Caco-2 (cell line): ENCODE measurements at regions not wholly inside any gene's neighbourhood (a gene's known extent, or its start where the extent isn't known, plus 50 kb on each side); places are given as distances from the start of the nearest gene placed in this dataset.

Experiments used
- BruUV-seq: library from RNA; stranded (reverse); fragments of 400-500 nt; replicated peaks from 2 replicates; lab custom pipeline; 2021; lab: Mats Ljungman, UMichigan
- CTCF ChIA-PET: fragments of 300-600 bp; sonication (Branson Sonifier 250); formaldehyde crosslinking; loops from one replicate; lab custom pipeline; 2022; ENCODE audit warnings: antibody characterized with exemption; lab: Charles Lee
- POLR2A ChIA-PET: fragments of 300-600 bp; sonication (Branson Sonifier 250); formaldehyde crosslinking; loops from one replicate; lab custom pipeline; 2022; ENCODE audit warnings: antibody characterized with exemption; lab: Charles Lee
- DNase-seq, 2 experiments: peaks; one replicate each; pipeline versions ENCODE4 v3.0.0 to v3.0.0-alpha.2; 2020 to 2022
- H3K27me3 ChIP-seq: replicated peaks from 2 replicates; pipeline ENCODE4 v1.6.0; 2011; ENCODE audit warnings: low read length; ENCODE audit not compliant: control insufficient read depth, insufficient read depth
- H3K36me3 ChIP-seq: 2 replicates; pipeline ENCODE4 v1.5.1; 2011; ENCODE audit warnings: low read length; ENCODE audit not compliant: control insufficient read depth, insufficient read depth
- H3K4me1 ChIP-seq: fragments of 250-450 bp; sonication (Bioruptor Pico); 2 replicates; pipeline ENCODE4 v1.5.1; 2020; ENCODE audit warnings: mild to moderate bottlenecking
- H3K4me3 ChIP-seq: 2 replicates; pipeline ENCODE4 v1.5.1; 2011; ENCODE audit warnings: low read depth, mild to moderate bottlenecking, control low read depth, low read length
- H3K9me3 ChIP-seq: fragments of 250-450 bp; sonication (Bioruptor Pico); 2 replicates; pipeline ENCODE4 v1.5.1; 2020; ENCODE audit warnings: mild to moderate bottlenecking, moderate library complexity
- H3K27ac Mint-ChIP-seq: one replicate; pipeline ENCODE4 v1.8.0; 2022; ENCODE audit warnings: mixed read lengths; ENCODE audit not compliant: unreplicated experiment
- H3K27me3 Mint-ChIP-seq: one replicate; pipeline ENCODE4 v1.8.0; 2022; ENCODE audit warnings: mixed read lengths; ENCODE audit not compliant: insufficient read depth, unreplicated experiment
- H3K36me3 Mint-ChIP-seq: one replicate; pipeline ENCODE4 v1.8.0; 2022; ENCODE audit warnings: mild to moderate bottlenecking, mixed read lengths; ENCODE audit not compliant: insufficient read depth, unreplicated experiment
- H3K4me1 Mint-ChIP-seq: one replicate; pipeline ENCODE4 v1.8.0; 2022; ENCODE audit warnings: low read depth, mixed read lengths; ENCODE audit not compliant: unreplicated experiment
- H3K4me3 Mint-ChIP-seq: one replicate; pipeline ENCODE4 v1.8.0; 2022; ENCODE audit warnings: mild to moderate bottlenecking, moderate library complexity, mixed read lengths; ENCODE audit not compliant: unreplicated experiment
- H3K9me3 Mint-ChIP-seq: one replicate; pipeline ENCODE4 v1.8.0; 2022; ENCODE audit warnings: mixed read lengths; ENCODE audit not compliant: unreplicated experiment
- CTCF ChIP-seq, 2 experiments: fragments of 200-600 bp in 1 of 2; IDR thresholded peaks; 1 replicate in 1 of 2; 2 replicates in 1 of 2; pipeline versions ENCODE4 v1.5.1 to v1.8.0; 2011 to 2022; ENCODE audit warnings: antibody characterized with exemption in 1 of 2, control low read depth in 1 of 2, inconsistent platforms in 1 of 2, low read depth in 1 of 2, low read length in 1 of 2, mild to moderate bottlenecking in 1 of 2, moderate library complexity in 1 of 2; ENCODE audit not compliant: insufficient read depth in 1 of 2, severe bottlenecking in 1 of 2, unreplicated experiment in 1 of 2
- intact Hi-C: fragments of 100-400 bp; cut with micrococcal nuclease; formaldehyde crosslinking; loops from one replicate; pipeline ENCODE4 v1.10.0; 2022; ENCODE audit not compliant: unreplicated experiment

- H3K27me3 Mint-ChIP-seq: peaks cover 4% of the 10 kb centered on the region
- H3K4me3 Mint-ChIP-seq: no peak overlapping the region
- POLR2A ChIA-PET: no interaction called here
- Histone ChIP-seq H3K36me3 (no peaks in the 10 kb centered on the region), H3K27me3 (no peaks in the 10 kb centered on the region), H3K9me3 (no peaks in the 10 kb centered on the region), H3K4me1 (no peaks in the 10 kb centered on the region), H3K4me3 (no peak overlapping the region)
- no peak for TF ChIP-seq CTCF (IDR thresholded peaks at IDR 0.05; ENCODE audit: insufficient read depth in 1 of 2, low read depth in 1 of 2, low read length in 1 of 2, severe bottlenecking in 1 of 2, unreplicated experiment in 1 of 2)
- no peaks in the 10 kb centered on the region for H3K9me3 Mint-ChIP-seq
- no peak overlapping the region for H3K27ac Mint-ChIP-seq
- intact Hi-C loops: no loop called here
- DNase-seq: no peak
- no peaks in the 10 kb centered on the region for H3K36me3 Mint-ChIP-seq
- no peaks in the 10 kb centered on the region for H3K4me1 Mint-ChIP-seq
- no TSS peak for BruUV-seq
- CTCF ChIA-PET: no interaction called here
Measured at GRCh38 chr12:127687181-127687580, 579.8 kb upstream of the TMEM132C start.

GRCh38 chr12:127688906-127689428 lies 578.0 kb upstream of the TMEM132C start:
- DNase-seq: no peak
- Histone ChIP-seq H3K4me1 (no peaks in the 10 kb centered on the region), H3K27me3 (no peaks in the 10 kb centered on the region), H3K9me3 (no peaks in the 10 kb centered on the region), H3K4me3 (no peak overlapping the region), H3K36me3 (no peaks in the 10 kb centered on the region)
- H3K27me3 Mint-ChIP-seq: peaks cover 3% of the 10 kb centered on the region
- ChIA-PET POLR2A (no interaction called here), CTCF (no interaction called here)
- no peak for TF ChIP-seq CTCF (IDR thresholded peaks at IDR 0.05; ENCODE audit: insufficient read depth in 1 of 2, low read depth in 1 of 2, low read length in 1 of 2, severe bottlenecking in 1 of 2, unreplicated experiment in 1 of 2)
- H3K27ac Mint-ChIP-seq: no peak overlapping the region
- no peak overlapping the region for H3K4me3 Mint-ChIP-seq
- intact Hi-C loops: no loop called here
- no peaks in the 10 kb centered on the region for H3K36me3 Mint-ChIP-seq
- no peaks in the 10 kb centered on the region for H3K4me1 Mint-ChIP-seq
- no TSS peak for BruUV-seq
- H3K9me3 Mint-ChIP-seq: no peaks in the 10 kb centered on the region

GRCh38 chr12:127690161-127690560 lies 576.8 kb upstream of the TMEM132C start:
- H3K36me3 ChIP-seq: no peaks in the 10 kb centered on the region
- no peak for DNase-seq
- Mint-ChIP-seq H3K27ac (no peak overlapping the region), H3K4me1 (no peaks in the 10 kb centered on the region), H3K9me3 (no peaks in the 10 kb centered on the region), H3K27me3 (peaks cover 3% of the 10 kb centered on the region), H3K4me3 (no peak overlapping the region), H3K36me3 (no peaks in the 10 kb centered on the region)
- ChIA-PET POLR2A (no interaction called here), CTCF (no interaction called here)
- H3K4me1 ChIP-seq: no peaks in the 10 kb centered on the region
- no peaks in the 10 kb centered on the region for H3K27me3 ChIP-seq
- no peak overlapping the region for H3K4me3 ChIP-seq
- BruUV-seq: no TSS peak
- no peaks in the 10 kb centered on the region for H3K9me3 ChIP-seq
- intact Hi-C loops: no loop called here
- TF ChIP-seq CTCF (IDR thresholded peaks at IDR 0.05; ENCODE audit: insufficient read depth in 1 of 2, low read depth in 1 of 2, low read length in 1 of 2, severe bottlenecking in 1 of 2, unreplicated experiment in 1 of 2): peak in 1 of 2 experiments; percentile 20
